ENCODE measurements at regions not wholly inside any gene's neighbourhood (a gene's known extent, or its start where the extent isn't known, plus 50 kb on each side); places are given as distances from the start of the nearest gene placed in this dataset.

DNA sequence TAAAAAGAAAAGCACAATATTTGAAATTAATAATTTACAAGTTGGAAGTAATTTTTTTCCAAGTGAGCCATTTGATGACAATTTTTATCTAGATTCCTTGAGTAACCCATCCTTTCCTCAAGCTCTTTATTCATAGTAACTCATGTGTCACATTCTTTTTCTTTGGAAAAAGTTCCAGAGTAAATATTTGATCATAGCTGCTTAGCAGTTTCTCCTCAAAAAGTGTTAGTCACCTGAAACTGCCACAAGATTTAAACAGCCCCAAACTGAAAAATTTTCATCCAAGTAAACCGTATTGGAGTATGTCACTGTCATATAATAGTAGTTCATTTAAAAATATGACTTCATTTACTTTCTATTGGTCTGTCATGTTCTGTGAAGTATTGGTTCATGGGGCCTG lies 94.6 kb upstream of the CASK start:
- no peak overlapping the region for H3K4me3 ChIP-seq (ENCODE audit: low read length, poor library complexity, severe bottlenecking)
- peaks cover 9% of the 10 kb centered on the region for H3K4me1 ChIP-seq (ENCODE audit: insufficient read depth, low read length, poor library complexity, severe bottlenecking)
- no peaks in the 10 kb centered on the region for H3K9me2 ChIP-seq (replicated peaks; ENCODE audit: low read depth, low read length)
- no peaks in the 10 kb centered on the region for H3K27me3 ChIP-seq (ENCODE audit: insufficient read depth, low read length, poor library complexity, severe bottlenecking)
- H2AFZ ChIP-seq (ENCODE audit: low read length) = no peak overlapping the region
- no peaks in the 10 kb centered on the region for H3F3A ChIP-seq (ENCODE audit: low read depth)
- H3K9me3 ChIP-seq (ENCODE audit: insufficient read depth, low read depth, low read length) = no peaks in the 10 kb centered on the region
- no peaks in the 10 kb centered on the region for H4K20me1 ChIP-seq (ENCODE audit: insufficient read depth, low read length, poor library complexity, severe bottlenecking)
- TF ChIP-seq, protein P1, sequence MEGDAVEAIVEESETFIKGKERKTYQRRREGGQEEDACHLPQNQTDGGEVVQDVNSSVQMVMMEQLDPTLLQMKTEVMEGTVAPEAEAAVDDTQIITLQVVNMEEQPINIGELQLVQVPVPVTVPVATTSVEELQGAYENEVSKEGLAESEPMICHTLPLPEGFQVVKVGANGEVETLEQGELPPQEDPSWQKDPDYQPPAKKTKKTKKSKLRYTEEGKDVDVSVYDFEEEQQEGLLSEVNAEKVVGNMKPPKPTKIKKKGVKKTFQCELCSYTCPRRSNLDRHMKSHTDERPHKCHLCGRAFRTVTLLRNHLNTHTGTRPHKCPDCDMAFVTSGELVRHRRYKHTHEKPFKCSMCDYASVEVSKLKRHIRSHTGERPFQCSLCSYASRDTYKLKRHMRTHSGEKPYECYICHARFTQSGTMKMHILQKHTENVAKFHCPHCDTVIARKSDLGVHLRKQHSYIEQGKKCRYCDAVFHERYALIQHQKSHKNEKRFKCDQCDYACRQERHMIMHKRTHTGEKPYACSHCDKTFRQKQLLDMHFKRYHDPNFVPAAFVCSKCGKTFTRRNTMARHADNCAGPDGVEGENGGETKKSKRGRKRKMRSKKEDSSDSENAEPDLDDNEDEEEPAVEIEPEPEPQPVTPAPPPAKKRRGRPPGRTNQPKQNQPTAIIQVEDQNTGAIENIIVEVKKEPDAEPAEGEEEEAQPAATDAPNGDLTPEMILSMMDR (conservative IDR thresholded peaks at IDR 0.05; ENCODE audit: low read length) = no peak
- TF ChIP-seq EZH2phosphoT487 (IDR thresholded peaks at IDR 0.05; ENCODE audit: borderline replicate concordance) = no peak
- H3K9ac ChIP-seq (ENCODE audit: low read depth, low read length, poor library complexity, severe bottlenecking) = no peak overlapping the region
- no peaks in the 10 kb centered on the region for H3K79me2 ChIP-seq (ENCODE audit: insufficient read depth, low read length)
- no peaks in the 10 kb centered on the region for H3K36me3 ChIP-seq (ENCODE audit: insufficient read depth, low read length)
- no peak overlapping the region for H3K4me2 ChIP-seq (ENCODE audit: low read depth, low read length, poor library complexity, severe bottlenecking)

DNA sequence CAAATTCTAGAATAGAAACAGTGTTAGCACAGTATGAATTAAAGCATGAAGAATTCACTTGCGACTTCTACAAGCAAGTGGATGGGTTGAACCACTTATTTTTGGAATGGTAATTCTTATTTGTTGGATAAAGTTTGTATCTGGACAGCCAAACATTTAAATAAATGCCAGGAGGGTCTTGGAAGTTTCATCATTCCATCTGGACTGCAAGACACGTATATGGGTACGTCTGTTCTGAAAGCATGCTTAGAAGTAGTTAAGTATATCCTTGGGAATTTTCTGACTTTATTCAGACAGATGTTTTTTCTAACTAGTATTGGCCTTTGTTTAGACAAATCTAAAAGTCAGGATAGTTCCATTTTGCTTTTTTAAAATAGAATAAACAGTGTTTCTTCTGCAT lies 77.5 kb upstream of the CASK start:
- Histone ChIP-seq H3F3A (ENCODE audit: low read depth) (no peaks in the 10 kb centered on the region), H4K20me1 (ENCODE audit: insufficient read depth, low read length, poor library complexity, severe bottlenecking) (no peaks in the 10 kb centered on the region), H3K4me1 (ENCODE audit: insufficient read depth, low read length, poor library complexity, severe bottlenecking) (no peaks in the 10 kb centered on the region), H3K27me3 (ENCODE audit: insufficient read depth, low read length, poor library complexity, severe bottlenecking) (no peaks in the 10 kb centered on the region), H3K36me3 (ENCODE audit: insufficient read depth, low read length) (no peaks in the 10 kb centered on the region), H3K9ac (ENCODE audit: low read depth, low read length, poor library complexity, severe bottlenecking) (no peak overlapping the region), H3K4me2 (ENCODE audit: low read depth, low read length, poor library complexity, severe bottlenecking) (no peak overlapping the region), H3K9me3 (ENCODE audit: insufficient read depth, low read depth, low read length) (no peaks in the 10 kb centered on the region), H3K9me2 (replicated peaks; ENCODE audit: low read depth, low read length) (no peaks in the 10 kb centered on the region), H3K79me2 (ENCODE audit: insufficient read depth, low read length) (no peaks in the 10 kb centered on the region), H3K4me3 (ENCODE audit: low read length, poor library complexity, severe bottlenecking) (no peak overlapping the region), H2AFZ (ENCODE audit: low read length) (no peak overlapping the region)
- TF ChIP-seq, protein P1 (conservative IDR thresholded peaks at IDR 0.05; ENCODE audit: low read length) = no peak
- TF ChIP-seq EZH2phosphoT487 (IDR thresholded peaks at IDR 0.05; ENCODE audit: borderline replicate concordance) = no peak

GRCh38 chrX:41984628-41985027 lies 61.3 kb upstream of the CASK start:
- Histone ChIP-seq H2AFZ (ENCODE audit: low read length) (no peak overlapping the region), H3K9me2 (replicated peaks; ENCODE audit: low read depth, low read length) (no peaks in the 10 kb centered on the region), H3K9ac (ENCODE audit: low read depth, low read length, poor library complexity, severe bottlenecking) (no peak overlapping the region), H3K36me3 (ENCODE audit: insufficient read depth, low read length) (no peaks in the 10 kb centered on the region), H3K9me3 (ENCODE audit: insufficient read depth, low read depth, low read length) (no peaks in the 10 kb centered on the region), H3K4me3 (ENCODE audit: low read length, poor library complexity, severe bottlenecking) (no peak overlapping the region), H3K4me2 (ENCODE audit: low read depth, low read length, poor library complexity, severe bottlenecking) (no peak overlapping the region), H3K4me1 (ENCODE audit: insufficient read depth, low read length, poor library complexity, severe bottlenecking) (no peaks in the 10 kb centered on the region), H3F3A (ENCODE audit: low read depth) (no peaks in the 10 kb centered on the region), H3K27me3 (ENCODE audit: insufficient read depth, low read length, poor library complexity, severe bottlenecking) (no peaks in the 10 kb centered on the region), H4K20me1 (ENCODE audit: insufficient read depth, low read length, poor library complexity, severe bottlenecking) (no peaks in the 10 kb centered on the region), H3K79me2 (ENCODE audit: insufficient read depth, low read length) (no peaks in the 10 kb centered on the region)
- TF ChIP-seq EZH2phosphoT487 (IDR thresholded peaks at IDR 0.05; ENCODE audit: borderline replicate concordance) = no peak
- TF ChIP-seq, protein P1 (conservative IDR thresholded peaks at IDR 0.05; ENCODE audit: low read length) = no peak

All from Loucy (cell line).